ENCODE measurements at regions not wholly inside any gene's neighbourhood (a gene's known extent, or its start where the extent isn't known, plus 50 kb on each side); places are given as distances from the start of the nearest gene placed in this dataset.

- TF ChIP-seq PKNOX1 (IDR thresholded peaks at IDR 0.05) (no peak), ARNT (IDR thresholded peaks at IDR 0.05) (no peak), ELF4 (IDR thresholded peaks at IDR 0.05) (no peak), FOXK2 (IDR thresholded peaks at IDR 0.05) (no peak)
Measured at GRCh38 chr13:19062019-19062646, 119.5 kb downstream of the TUBA3C start.

All from HEK293T (cell line).